HG03432 (cell line): ENCODE measurements at regions not wholly inside any gene's neighbourhood (a gene's known extent, or its start where the extent isn't known, plus 50 kb on each side); places are given as distances from the start of the nearest gene placed in this dataset.
"Not testable (repeated sequence)": the region's sequence is repeated elsewhere in the genome, so short reads cannot be mapped to it uniquely, and the experiment has no call there.

Source experiments
- ATAC-seq: cut with Tn5 transposase; IDR thresholded peaks from one replicate; pipeline ENCODE4 v1.9.1; 2021; ENCODE audit warnings: mild to moderate bottlenecking, moderate library complexity; ENCODE audit not compliant: unreplicated experiment

- ATAC-seq = peak; percentile 100
These were observed 771.1 kb upstream of the ADGRL4 start for GRCh38 chr1:79777481-79778219.

DNA sequence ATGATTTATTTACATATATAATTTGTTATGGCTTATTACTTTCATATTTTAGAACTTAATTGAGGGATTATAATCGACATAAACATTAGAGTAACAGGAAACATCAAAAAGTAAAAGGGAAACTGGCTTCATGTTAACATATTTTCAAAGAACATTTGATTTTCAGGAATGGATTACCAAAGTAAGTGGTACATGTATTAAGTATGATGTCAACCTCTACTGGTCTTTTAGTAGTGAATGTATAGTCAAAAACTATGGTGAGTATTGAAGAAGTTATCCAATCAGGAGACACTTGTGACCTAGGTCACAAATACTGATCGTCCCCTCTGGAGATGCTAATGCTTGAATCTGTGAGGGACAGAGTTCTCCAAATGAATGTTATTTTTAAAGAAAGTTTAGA is 768.9 kb upstream of the ADGRL4 start:
- no peak for ATAC-seq

DNA sequence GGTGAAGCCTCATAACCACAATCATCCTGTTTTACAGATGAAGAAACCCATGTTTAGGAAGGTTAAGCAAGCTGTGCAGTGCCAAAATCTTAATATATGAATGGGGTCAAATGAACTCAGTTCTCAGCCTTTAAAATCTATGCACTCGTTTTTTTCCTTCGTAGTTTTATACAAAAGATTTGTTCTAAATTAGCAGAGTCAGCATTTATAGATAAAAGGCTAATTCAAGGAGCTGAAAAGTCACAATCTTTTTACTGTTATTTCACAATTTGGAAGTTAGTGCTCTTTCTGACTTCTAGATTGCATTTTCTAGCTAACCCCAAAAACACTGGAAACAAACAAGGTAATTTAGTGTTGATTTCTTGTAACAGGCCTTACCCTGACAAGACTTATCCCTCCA is 766.9 kb upstream of the ADGRL4 start:
- ATAC-seq = no peak

DNA sequence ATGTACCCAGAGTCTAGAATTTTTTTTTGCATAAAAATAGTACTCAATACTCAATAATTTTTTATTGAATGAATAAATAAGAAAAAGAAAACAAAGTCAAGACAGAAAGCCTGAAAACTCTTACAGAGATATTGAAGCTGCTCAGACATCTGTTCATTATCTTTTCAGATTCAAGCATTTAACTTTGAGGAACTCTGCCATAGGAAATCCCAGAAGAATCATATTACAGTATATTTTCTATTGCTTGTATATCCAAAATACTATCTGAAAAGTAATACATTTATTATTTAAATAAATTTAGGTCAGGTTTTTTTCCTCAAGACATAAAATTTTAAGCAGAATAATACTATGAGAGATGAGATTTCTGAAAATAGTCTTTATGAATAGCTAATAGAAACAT is 755.9 kb upstream of the ADGRL4 start:
- ATAC-seq = no peak

DNA sequence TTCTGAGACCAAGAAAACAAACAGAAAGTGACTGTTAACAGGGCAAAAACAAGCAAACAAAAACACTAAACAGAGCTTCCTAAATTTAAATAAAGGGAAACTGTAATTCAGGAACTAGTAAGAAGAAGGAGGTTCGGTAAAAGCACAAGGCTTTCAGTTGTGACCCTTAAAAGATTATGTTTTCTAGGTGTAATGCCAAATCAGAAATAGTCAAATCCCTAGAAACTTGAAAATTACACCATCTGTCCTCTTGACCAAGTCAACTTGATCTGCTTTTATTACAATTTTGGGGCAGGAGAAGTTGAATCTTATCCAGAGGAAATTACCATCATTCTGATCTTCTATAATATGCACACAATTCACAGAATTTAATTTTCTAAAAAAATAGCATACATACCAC is 754.0 kb upstream of the ADGRL4 start:
- ATAC-seq = no peak

DNA sequence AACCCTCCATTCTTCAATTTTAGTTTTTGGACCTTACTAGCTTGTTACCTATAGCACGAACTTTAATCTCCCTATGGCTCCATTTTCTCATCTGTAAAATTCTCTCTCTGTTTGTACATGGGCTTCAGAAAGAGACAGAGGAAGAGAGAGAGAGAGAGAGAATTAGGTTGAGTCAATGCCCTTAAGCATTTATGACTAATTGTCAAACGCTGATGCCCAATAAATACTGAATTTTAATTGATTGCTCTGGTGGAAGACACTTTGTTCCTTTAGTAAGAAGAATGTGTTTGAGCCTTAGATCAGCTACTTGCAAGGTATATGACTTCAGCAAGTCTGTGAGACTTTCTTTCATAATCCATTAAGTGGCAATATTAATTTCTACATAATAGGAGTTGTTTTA is 743.1 kb upstream of the ADGRL4 start:
- no peak for ATAC-seq

- no peak for ATAC-seq
These were observed 739.4 kb upstream of the ADGRL4 start for GRCh38 chr1:79745929-79746328.

GRCh38 chr1:79744746-79745145 is 738.2 kb upstream of the ADGRL4 start:
- ATAC-seq = no peak

GRCh38 chr1:79741720-79742421 is 735.3 kb upstream of the ADGRL4 start:
- peak; percentile 93 for ATAC-seq

GRCh38 chr1:79738101-79738500 is 731.6 kb upstream of the ADGRL4 start:
- no peak for ATAC-seq

- ATAC-seq = no peak
These were observed 730.7 kb upstream of the ADGRL4 start for GRCh38 chr1:79737193-79737592.

DNA sequence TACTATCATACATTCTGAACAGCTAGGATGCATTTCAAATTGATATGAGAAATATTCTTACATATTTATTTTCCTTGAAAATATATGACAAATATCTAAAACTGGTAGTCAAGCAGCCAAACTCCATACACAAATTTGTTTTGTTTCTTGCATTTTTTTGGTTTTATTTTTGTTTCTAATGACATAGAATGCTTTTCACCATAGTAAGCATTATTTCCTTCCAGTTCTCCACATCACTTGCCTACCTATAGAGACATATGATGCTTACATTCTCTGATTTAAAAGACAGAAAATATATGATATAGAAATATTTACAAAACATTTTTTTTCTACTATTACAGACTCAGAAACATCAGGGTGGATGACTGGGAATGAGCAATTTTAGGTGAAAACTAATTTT is 726.4 kb upstream of the ADGRL4 start:
- no peak for ATAC-seq

GRCh38 chr1:79726911-79727310 is 720.4 kb upstream of the ADGRL4 start:
- ATAC-seq = no peak

GRCh38 chr1:79726321-79726720 is 719.8 kb upstream of the ADGRL4 start:
- no peak for ATAC-seq

DNA sequence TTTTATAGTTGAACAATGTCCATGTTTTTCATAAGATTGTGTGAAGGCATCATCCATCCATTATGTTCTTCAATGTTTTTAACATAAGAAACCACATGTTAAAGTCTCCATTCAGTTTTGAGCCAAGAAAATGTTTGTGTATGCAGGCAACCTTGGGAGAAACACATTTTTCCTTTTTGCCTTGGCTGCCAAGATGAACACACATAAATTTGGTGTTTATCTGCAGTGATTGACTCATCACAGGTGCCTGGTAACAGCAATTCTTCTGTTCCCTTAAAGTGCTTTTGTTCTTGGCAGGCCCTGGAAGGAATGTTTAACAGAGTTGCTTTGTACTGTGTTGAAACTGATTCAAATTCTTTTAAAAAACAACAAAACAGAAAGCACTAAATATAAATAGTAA is 709.9 kb upstream of the ADGRL4 start:
- ATAC-seq = no peak

DNA sequence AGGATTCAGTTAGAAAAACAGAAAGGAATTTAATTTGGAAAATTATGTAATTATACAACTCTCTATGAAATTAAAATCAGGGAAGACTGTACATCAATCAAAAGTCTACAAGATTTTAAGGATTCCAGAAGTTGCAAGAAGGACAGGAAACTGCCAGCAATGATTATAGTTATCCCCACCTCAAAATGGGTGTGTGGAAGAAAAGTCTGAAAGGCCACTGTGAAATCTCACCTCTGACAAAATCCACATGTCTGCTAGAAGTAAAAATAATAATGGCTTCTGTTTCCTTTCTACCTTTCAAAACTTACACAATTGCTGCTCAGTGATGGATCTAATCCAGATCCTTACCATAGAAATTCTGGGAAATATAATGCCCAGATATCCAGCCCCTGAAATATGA is 708.1 kb upstream of the ADGRL4 start:
- ATAC-seq = no peak

- ATAC-seq = peak; percentile 95
These were observed 704.5 kb upstream of the ADGRL4 start for GRCh38 chr1:79711001-79711431.

GRCh38 chr1:79708646-79709265 is 702.2 kb upstream of the ADGRL4 start:
- ATAC-seq = no peak

DNA sequence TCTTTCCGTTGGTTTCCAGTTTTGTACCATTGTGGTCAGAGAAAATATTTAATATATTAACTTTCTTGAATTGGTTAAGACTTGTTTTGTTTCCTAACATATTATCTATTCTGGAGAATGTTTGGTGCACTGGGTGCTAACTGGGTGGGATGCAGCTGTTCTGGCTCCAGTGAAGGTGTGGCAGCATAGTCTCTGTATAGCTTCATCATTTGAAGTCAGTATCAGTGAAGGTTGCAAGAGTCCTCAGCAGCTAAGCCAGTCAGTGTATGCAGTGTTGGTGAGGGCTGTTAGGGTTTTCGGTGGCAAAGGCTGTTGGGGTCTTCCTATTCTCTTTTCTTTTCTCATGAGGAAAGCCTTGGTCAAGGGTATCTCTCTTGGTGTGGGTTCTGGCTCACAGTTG is 698.7 kb upstream of the ADGRL4 start:
- no peak for ATAC-seq

DNA sequence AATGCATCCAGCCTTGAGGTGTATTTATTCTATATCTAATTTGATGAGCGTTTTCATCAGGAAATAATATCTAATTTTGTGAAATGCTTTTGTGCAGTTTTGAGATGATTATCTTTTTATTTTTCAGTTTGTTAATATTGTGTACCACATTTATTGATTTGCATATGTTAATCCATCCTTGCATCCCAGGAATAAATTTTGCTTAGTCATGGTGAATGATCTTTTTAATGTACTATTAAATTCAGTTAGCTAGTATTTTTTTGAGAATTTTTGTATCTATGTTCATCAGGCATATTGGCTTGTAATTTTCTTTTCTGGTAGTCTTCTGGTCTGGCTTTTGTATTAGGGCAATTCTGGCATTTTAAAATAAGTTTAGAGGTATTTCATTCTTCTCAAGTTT is 697.5 kb upstream of the ADGRL4 start:
- no peak for ATAC-seq

GRCh38 chr1:79702336-79702999 is 695.9 kb upstream of the ADGRL4 start:
- ATAC-seq = not testable (repeated sequence)

GRCh38 chr1:79695138-79695537 is 688.6 kb upstream of the ADGRL4 start:
- peak; percentile 94 for ATAC-seq
